Large intestine (tissue), 3 donors: ENCODE measurements at regions not wholly inside any gene's neighbourhood (a gene's known extent, or its start where the extent isn't known, plus 50 kb on each side); places are given as distances from the start of the nearest gene placed in this dataset.
A peak's percentile ranks its signal among the peaks of the same experiment; 100 is the strongest.
"Not testable (repeated sequence)": the region's sequence is repeated elsewhere in the genome, so short reads cannot be mapped to it uniquely, and the experiment has no call there.

ENCODE experiments used
- DNase-seq, 2 donors: peaks; one replicate each; pipeline versions ENCODE4 v3.0.0 to v3.0.0-alpha.2; 2013
- H3K27ac ChIP-seq: one replicate; pipeline ENCODE4 v1.5.1; 2013; ENCODE audit warnings: low read length
- H3K27me3 ChIP-seq: 2 replicates; pipeline ENCODE4 v1.6.1; 2013; ENCODE audit warnings: low read length; ENCODE audit not compliant: control insufficient read depth, insufficient read depth
- H3K36me3 ChIP-seq: 2 replicates; pipeline ENCODE4 v1.6.1; 2013; ENCODE audit warnings: low read length; ENCODE audit not compliant: control insufficient read depth, insufficient read depth
- H3K4me1 ChIP-seq: one replicate; pipeline ENCODE4 v1.6.1; 2013; ENCODE audit warnings: low read length; ENCODE audit not compliant: control insufficient read depth, insufficient read depth
- H3K4me3 ChIP-seq: one replicate; pipeline ENCODE4 v1.5.1; 2013; ENCODE audit warnings: low read length
- H3K9me3 ChIP-seq: one replicate; pipeline ENCODE4 v1.6.1; 2013; ENCODE audit warnings: mild to moderate bottlenecking, low read depth, low read length, moderate library complexity; ENCODE audit not compliant: control insufficient read depth
- WGBS: methylation state at CpG from one replicate; pipeline ENCODE4 v1.1.5; 2013; ENCODE audit warnings: low lambda C conversion rate; ENCODE audit not compliant: insufficient coverage; 5-methylcytosine and 5-hydroxymethylcytosine counted together

GRCh38 chr4:106810122-106810521, 226.0 kb downstream of the DKK2 start:
- H3K4me1 ChIP-seq, result no peaks in the 10 kb centered on the region
- H3K4me3 ChIP-seq, result no peak overlapping the region
- H3K27ac ChIP-seq, result no peak overlapping the region
- no peaks in the 10 kb centered on the region for H3K9me3 ChIP-seq
- no peaks in the 10 kb centered on the region for H3K36me3 ChIP-seq
- no peak for DNase-seq
- no peaks in the 10 kb centered on the region for H3K27me3 ChIP-seq

- DNase-seq, result peak; percentile 22 to 36
- Histone ChIP-seq H3K27ac (no peak overlapping the region), H3K4me1 (peaks cover 5% of the 10 kb centered on the region), H3K4me3 (no peak overlapping the region), H3K9me3 (no peaks in the 10 kb centered on the region), H3K27me3 (no peaks in the 10 kb centered on the region), H3K36me3 (no peaks in the 10 kb centered on the region)
- WGBS, result 85% methylated on average over 1 of the region's 2 CpGs
These were observed 227.0 kb downstream of the DKK2 start for GRCh38 chr4:106809076-106809475.

DNA sequence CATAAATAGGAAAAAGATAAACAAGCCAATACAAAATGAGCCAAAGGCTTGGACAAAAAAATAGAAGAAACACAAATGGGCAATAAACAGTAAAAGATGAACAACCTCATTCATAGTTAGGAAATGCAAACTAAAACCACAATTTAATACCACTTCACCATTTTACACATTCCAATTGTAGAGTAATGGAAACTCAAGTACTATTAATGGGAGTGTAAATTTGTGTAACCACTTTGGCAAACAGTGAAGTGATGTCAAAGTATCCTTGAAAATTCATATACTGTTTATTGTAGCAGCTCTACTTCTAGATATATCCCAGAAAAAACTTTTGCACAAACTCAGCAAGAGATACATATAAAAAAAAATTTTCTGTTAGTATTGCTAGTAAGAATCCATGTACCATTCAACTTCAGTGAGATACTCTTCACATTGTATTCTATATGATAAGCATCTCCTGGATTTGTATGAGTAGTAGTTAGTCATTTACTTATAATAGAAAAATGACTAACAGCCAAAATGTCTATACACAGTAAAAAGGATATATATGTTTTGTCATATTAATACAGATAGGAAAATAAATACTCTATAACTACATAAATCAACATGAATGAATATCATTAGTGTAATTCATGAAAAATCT, 229.8 kb downstream of the DKK2 start:
- Histone ChIP-seq H3K4me1 (peaks cover 9% of the 10 kb centered on the region), H3K4me3 (no peak overlapping the region), H3K36me3 (no peaks in the 10 kb centered on the region), H3K27me3 (no peaks in the 10 kb centered on the region), H3K27ac (no peak overlapping the region), H3K9me3 (no peaks in the 10 kb centered on the region)
- no peak for DNase-seq

- WGBS, result 80% methylated on average over 1 of the region's 1 CpG
- Histone ChIP-seq H3K4me1 (peaks cover 9% of the 10 kb centered on the region), H3K27me3 (no peaks in the 10 kb centered on the region), H3K27ac (no peak overlapping the region), H3K9me3 (no peaks in the 10 kb centered on the region), H3K4me3 (no peak overlapping the region), H3K36me3 (no peaks in the 10 kb centered on the region)
- no peak for DNase-seq
These were observed 233.0 kb downstream of the DKK2 start for GRCh38 chr4:106803083-106803482.

DNA sequence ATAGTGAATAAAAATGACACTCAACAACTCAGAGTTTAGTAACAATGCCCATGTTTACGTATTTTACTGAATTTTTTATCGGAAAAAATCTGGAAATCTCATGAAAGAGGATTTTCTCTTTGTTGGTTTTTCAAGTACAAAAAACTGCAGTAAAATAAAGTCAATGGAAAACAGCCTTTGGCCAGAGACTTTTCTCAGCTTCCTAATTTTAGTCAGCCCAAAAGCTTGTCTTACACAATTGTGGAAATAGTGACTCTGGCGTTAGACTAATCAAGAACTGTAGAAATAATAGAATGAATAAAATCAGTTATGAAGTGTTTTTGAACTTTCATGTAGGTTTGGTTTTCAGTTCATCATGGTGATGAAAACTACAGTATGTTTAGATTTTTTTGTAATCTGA, 234.7 kb downstream of the DKK2 start:
- H3K9me3 ChIP-seq, result no peaks in the 10 kb centered on the region
- no peak overlapping the region for H3K4me3 ChIP-seq
- H3K36me3 ChIP-seq, result no peaks in the 10 kb centered on the region
- no peaks in the 10 kb centered on the region for H3K27me3 ChIP-seq
- DNase-seq, result no peak
- WGBS, result 85% methylated on average over 3 of the region's 3 CpGs
- H3K4me1 ChIP-seq, result peaks cover 9% of the 10 kb centered on the region
- no peak overlapping the region for H3K27ac ChIP-seq

DNA sequence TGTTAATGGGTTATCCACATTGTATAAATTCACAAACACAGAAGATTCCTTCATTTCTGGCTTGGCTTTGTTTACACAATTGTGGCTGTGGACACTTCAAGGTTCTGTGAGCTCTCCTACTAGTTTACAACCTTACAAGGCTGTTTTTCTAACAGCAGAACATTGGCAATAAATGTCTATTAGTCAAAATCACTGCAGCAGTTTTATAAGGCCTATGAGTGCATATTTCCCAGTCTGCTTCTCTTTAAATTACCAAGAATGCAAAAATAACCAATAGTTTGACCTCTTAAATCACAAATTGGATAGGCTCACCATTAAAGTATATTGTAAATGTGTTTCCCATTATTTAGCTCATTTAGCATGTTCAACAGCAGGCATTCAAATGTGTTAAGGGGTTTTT, 239.2 kb downstream of the DKK2 start:
- Histone ChIP-seq H3K4me1 (no peaks in the 10 kb centered on the region), H3K27me3 (no peaks in the 10 kb centered on the region), H3K4me3 (no peak overlapping the region), H3K9me3 (no peaks in the 10 kb centered on the region), H3K27ac (no peak overlapping the region), H3K36me3 (no peaks in the 10 kb centered on the region)
- DNase-seq, result no peak

GRCh38 chr4:106795326-106795725, 240.8 kb downstream of the DKK2 start:
- no peaks in the 10 kb centered on the region for H3K9me3 ChIP-seq
- no peak overlapping the region for H3K27ac ChIP-seq
- no peaks in the 10 kb centered on the region for H3K4me1 ChIP-seq
- no CpG with 5 or more reads among the region's 1 CpG for WGBS
- DNase-seq, result no peak
- H3K27me3 ChIP-seq, result no peaks in the 10 kb centered on the region
- no peaks in the 10 kb centered on the region for H3K36me3 ChIP-seq
- no peak overlapping the region for H3K4me3 ChIP-seq

DNA sequence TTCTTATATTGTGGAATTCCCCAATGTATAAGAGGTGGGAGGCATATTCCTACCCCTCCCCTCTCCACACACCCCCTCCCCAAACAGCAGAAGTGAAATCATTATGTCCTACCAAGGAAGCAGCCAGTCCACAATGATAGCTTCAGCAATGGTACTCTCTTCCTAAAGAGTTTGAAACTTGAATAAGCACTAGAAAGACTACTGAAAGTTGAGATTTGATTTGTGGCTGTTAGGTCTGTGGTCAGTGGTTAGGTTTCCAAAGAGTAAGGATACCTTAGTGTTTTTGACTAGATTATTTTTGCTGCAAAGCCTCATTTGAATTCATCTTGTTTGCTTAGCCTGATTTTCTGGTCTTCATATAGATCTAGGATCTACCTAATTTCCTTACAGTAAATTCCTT, 242.2 kb downstream of the DKK2 start:
- H3K27ac ChIP-seq, result no peak overlapping the region
- H3K27me3 ChIP-seq, result no peaks in the 10 kb centered on the region
- no peak overlapping the region for H3K4me3 ChIP-seq
- DNase-seq, result no peak
- no peaks in the 10 kb centered on the region for H3K9me3 ChIP-seq
- H3K36me3 ChIP-seq, result no peaks in the 10 kb centered on the region
- no peaks in the 10 kb centered on the region for H3K4me1 ChIP-seq

- no CpG with 5 or more reads among the region's 1 CpG for WGBS
- H3K27me3 ChIP-seq, result no peaks in the 10 kb centered on the region
- no peak overlapping the region for H3K4me3 ChIP-seq
- no peaks in the 10 kb centered on the region for H3K4me1 ChIP-seq
- H3K36me3 ChIP-seq, result no peaks in the 10 kb centered on the region
- H3K27ac ChIP-seq, result no peak overlapping the region
- no peak for DNase-seq
- peaks cover 4% of the 10 kb centered on the region for H3K9me3 ChIP-seq
These were observed 260.5 kb downstream of the DKK2 start for GRCh38 chr4:106775636-106776035.

- H3K9me3 ChIP-seq, H3K36me3 ChIP-seq, H3K27me3 ChIP-seq, H3K4me3 ChIP-seq, H3K4me1 ChIP-seq: not testable (repeated sequence)
- peak; percentile 40 to 63 for DNase-seq
- no CpG with 5 or more reads among the region's 1 CpG for WGBS
- H3K27ac ChIP-seq, result peak overlapping the region; percentile 47
These were observed 262.1 kb downstream of the DKK2 start for GRCh38 chr4:106774055-106774454.

GRCh38 chr4:106773076-106773905, 262.8 kb downstream of the DKK2 start:
- WGBS, result no CpG with 5 or more reads among the region's 1 CpG
- Histone ChIP-seq H3K4me1 (peaks cover 3% of the 10 kb centered on the region), H3K27ac (peak overlapping the region; percentile 47), H3K36me3 (no peaks in the 10 kb centered on the region), H3K27me3 (no peaks in the 10 kb centered on the region), H3K9me3 (peaks cover 4% of the 10 kb centered on the region), H3K4me3 (no peak overlapping the region)
- no peak for DNase-seq
